Hepatocyte (in vitro differentiated cells): ENCODE measurements at regions not wholly inside any gene's neighbourhood (a gene's known extent, or its start where the extent isn't known, plus 50 kb on each side); places are given as distances from the start of the nearest gene placed in this dataset.

Experiments used
- EZH2 ChIP-seq: fragments of 200-600 bp; sonication (generic); IDR thresholded peaks from 2 replicates; pipeline ENCODE4 v1.6.1; 2016; ENCODE audit warnings: antibody characterized with exemption, mild to moderate bottlenecking, borderline replicate concordance
- EZH2phosphoT487 ChIP-seq: fragments of 200-600 bp; sonication (generic); IDR thresholded peaks from one replicate; pipeline ENCODE4 v1.6.1; 2018; ENCODE audit warnings: antibody characterized with exemption, mild to moderate bottlenecking, low read depth, moderate library complexity; ENCODE audit not compliant: unreplicated experiment, severe bottlenecking
- TF ChIP-seq, protein P1 (sequence below): fragments of 200-600 bp; sonication (generic); IDR thresholded peaks from 2 replicates; pipeline ENCODE4 v1.5.1; 2016; ENCODE audit warnings: antibody characterized with exemption, mild to moderate bottlenecking; ENCODE audit not compliant: poor library complexity

DNA sequence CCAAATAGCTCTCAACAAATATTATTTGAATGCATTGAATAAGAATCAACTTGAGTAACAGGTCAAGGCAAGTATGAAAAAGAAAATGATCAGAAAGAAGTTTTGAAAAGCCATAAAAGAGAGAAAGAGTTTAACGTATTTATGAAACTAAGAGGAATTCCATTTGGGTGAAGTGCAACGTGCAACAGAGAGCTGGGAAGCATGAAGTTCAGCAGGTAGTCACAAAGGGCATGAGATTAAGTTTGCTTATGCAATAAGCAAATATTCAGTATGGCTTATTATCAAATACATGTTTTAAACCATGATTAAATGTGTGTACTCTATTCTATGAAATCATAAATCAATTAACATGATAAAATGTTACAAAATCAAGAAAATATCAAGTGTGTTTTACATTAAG is 62.7 kb upstream of the PCDH17 start:
- TF ChIP-seq, protein P1, sequence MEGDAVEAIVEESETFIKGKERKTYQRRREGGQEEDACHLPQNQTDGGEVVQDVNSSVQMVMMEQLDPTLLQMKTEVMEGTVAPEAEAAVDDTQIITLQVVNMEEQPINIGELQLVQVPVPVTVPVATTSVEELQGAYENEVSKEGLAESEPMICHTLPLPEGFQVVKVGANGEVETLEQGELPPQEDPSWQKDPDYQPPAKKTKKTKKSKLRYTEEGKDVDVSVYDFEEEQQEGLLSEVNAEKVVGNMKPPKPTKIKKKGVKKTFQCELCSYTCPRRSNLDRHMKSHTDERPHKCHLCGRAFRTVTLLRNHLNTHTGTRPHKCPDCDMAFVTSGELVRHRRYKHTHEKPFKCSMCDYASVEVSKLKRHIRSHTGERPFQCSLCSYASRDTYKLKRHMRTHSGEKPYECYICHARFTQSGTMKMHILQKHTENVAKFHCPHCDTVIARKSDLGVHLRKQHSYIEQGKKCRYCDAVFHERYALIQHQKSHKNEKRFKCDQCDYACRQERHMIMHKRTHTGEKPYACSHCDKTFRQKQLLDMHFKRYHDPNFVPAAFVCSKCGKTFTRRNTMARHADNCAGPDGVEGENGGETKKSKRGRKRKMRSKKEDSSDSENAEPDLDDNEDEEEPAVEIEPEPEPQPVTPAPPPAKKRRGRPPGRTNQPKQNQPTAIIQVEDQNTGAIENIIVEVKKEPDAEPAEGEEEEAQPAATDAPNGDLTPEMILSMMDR = no peak
- TF ChIP-seq EZH2phosphoT487 = no peak
- TF ChIP-seq EZH2 = no peak
